ENCODE measurements at regions not wholly inside any gene's neighbourhood (a gene's known extent, or its start where the extent isn't known, plus 50 kb on each side); places are given as distances from the start of the nearest gene placed in this dataset.

DNA sequence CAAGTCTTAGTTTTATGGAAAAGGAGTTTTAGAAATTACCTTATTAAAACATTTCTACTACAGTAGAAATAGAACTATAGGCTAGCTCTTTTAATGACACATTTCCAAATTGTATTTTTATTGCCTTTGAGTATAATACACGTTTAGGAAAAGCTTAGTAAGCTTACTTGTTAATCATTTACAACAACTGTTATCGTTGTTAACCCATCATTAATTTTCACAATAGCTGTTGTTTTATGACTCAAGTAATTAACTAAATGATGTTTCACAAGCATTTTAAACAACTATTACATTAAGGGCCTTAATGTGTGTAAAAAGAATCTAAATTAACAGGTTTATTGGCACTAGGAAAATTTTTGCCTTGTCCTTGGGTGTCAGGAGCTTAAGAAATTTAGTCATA is 120.5 kb upstream of the THRB start:
- Histone ChIP-seq H3K9me3 (ENCODE audit: low read length) (no peaks in the 10 kb centered on the region), H2AFZ (ENCODE audit: low read length) (no peak overlapping the region), H3K4me1 (ENCODE audit: insufficient read depth, low read length, poor library complexity, severe bottlenecking) (no peaks in the 10 kb centered on the region), H4K20me1 (ENCODE audit: insufficient read depth, low read length) (no peaks in the 10 kb centered on the region), H3K27ac (ENCODE audit: low read depth, low read length, poor library complexity, severe bottlenecking) (no peak overlapping the region), H3K36me3 (ENCODE audit: insufficient read depth, low read length) (no peaks in the 10 kb centered on the region), H3K9me2 (ENCODE audit: insufficient read depth, low read length) (no peaks in the 10 kb centered on the region), H3K4me3 (ENCODE audit: low read depth, low read length, poor library complexity, severe bottlenecking) (no peak overlapping the region), H3K79me2 (ENCODE audit: insufficient read depth, low read depth, low read length) (no peaks in the 10 kb centered on the region), H3K4me2 (ENCODE audit: low read length) (no peak overlapping the region)
- intact Hi-C loops (cut with micrococcal nuclease; ENCODE audit: unreplicated experiment): no loop called here
- TF ChIP-seq, protein P1, sequence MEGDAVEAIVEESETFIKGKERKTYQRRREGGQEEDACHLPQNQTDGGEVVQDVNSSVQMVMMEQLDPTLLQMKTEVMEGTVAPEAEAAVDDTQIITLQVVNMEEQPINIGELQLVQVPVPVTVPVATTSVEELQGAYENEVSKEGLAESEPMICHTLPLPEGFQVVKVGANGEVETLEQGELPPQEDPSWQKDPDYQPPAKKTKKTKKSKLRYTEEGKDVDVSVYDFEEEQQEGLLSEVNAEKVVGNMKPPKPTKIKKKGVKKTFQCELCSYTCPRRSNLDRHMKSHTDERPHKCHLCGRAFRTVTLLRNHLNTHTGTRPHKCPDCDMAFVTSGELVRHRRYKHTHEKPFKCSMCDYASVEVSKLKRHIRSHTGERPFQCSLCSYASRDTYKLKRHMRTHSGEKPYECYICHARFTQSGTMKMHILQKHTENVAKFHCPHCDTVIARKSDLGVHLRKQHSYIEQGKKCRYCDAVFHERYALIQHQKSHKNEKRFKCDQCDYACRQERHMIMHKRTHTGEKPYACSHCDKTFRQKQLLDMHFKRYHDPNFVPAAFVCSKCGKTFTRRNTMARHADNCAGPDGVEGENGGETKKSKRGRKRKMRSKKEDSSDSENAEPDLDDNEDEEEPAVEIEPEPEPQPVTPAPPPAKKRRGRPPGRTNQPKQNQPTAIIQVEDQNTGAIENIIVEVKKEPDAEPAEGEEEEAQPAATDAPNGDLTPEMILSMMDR (conservative IDR thresholded peaks at IDR 0.05; ENCODE audit: low read length): no peak
- TF ChIP-seq EZH2phosphoT487 (IDR thresholded peaks at IDR 0.05; ENCODE audit: borderline replicate concordance, low read depth, low read length): no peak
- CTCF ChIA-PET (ENCODE audit: unreplicated experiment): no interaction called here
- no peak for DNase-seq (ENCODE audit: low spot score)
- no TSS peak for BruUV-seq (replicated peaks)
- POLR2A ChIA-PET: interaction anchor here (0.5 kb wide), 1 partner anchor 40 kb away, joined by 3 read pairs; no protein-coding TSS in a partner anchor

DNA sequence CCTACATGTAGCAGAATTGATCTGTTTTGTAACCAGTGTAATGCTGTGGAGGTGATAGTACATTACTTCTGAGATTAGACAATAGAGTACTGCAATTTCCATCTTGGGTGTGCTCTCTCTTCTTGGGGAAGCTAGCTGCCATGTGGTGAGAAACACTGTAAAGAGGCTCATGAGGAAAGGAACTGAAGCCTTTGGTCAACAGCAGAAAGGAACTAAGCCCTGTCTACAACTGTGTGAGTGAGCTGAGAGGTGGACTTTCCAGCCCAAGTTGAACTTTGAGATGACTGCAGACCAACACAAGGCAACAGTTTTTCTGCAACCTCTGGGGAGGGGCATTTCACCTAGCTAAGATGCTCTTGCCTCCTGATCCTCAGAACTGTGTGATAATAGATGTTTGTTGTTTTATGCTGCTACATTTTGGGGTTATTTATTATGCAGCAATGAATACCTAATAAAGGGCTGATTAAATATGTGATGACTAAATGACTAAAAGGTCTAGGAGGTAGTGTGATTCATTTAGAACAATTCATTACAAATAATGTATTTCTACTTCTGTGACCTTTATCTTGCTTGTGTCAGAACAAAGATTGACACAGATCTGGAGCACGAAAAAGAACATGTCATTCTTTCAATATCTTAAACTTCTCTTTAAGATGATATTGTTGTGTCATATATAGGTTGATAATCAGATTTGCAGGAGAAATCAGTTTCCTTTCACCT is 121.6 kb upstream of the THRB start:
- DNase-seq (ENCODE audit: low spot score): no peak
- no peaks in the 10 kb centered on the region for H3K9me3 ChIP-seq (ENCODE audit: low read length)
- no peaks in the 10 kb centered on the region for H3K4me1 ChIP-seq (ENCODE audit: insufficient read depth, low read length, poor library complexity, severe bottlenecking)
- H3K4me3 ChIP-seq (ENCODE audit: low read depth, low read length, poor library complexity, severe bottlenecking): no peak overlapping the region
- H4K20me1 ChIP-seq (ENCODE audit: insufficient read depth, low read length): no peaks in the 10 kb centered on the region
- H3K9me2 ChIP-seq (ENCODE audit: insufficient read depth, low read length): no peaks in the 10 kb centered on the region
- no peak overlapping the region for H2AFZ ChIP-seq (ENCODE audit: low read length)
- H3K4me2 ChIP-seq (ENCODE audit: low read length): no peak overlapping the region
- BruUV-seq (replicated peaks): no TSS peak
- ChIA-PET POLR2A (no interaction called here), CTCF (ENCODE audit: unreplicated experiment) (no interaction called here)
- intact Hi-C loops (cut with micrococcal nuclease; ENCODE audit: unreplicated experiment): no loop called here
- TF ChIP-seq EZH2phosphoT487 (IDR thresholded peaks at IDR 0.05; ENCODE audit: borderline replicate concordance, low read depth, low read length): no peak
- TF ChIP-seq, protein P1 (conservative IDR thresholded peaks at IDR 0.05; ENCODE audit: low read length): no peak
- no peaks in the 10 kb centered on the region for H3K79me2 ChIP-seq (ENCODE audit: insufficient read depth, low read depth, low read length)
- no peaks in the 10 kb centered on the region for H3K36me3 ChIP-seq (ENCODE audit: insufficient read depth, low read length)
- H3K27ac ChIP-seq (ENCODE audit: low read depth, low read length, poor library complexity, severe bottlenecking): no peak overlapping the region

DNA sequence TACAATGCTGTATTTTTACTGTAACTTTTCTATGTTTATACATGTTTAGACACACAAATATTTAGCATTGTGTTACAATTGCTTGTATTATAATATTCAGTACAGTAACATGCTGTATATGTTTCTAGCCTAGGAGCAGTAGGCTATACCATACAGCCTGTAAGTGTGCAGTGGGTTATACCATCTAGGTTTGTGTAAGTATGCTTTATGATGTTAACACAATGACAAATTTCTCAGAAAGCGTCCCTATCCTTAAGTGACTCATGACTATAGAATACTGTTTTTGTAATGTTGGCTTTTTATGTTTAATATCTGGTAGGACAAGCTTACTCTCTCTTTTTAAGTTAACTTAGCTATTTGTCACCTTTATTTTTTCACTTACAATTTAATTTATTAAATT is 127.5 kb upstream of the THRB start:
- H3K9me3 ChIP-seq (ENCODE audit: low read length): no peaks in the 10 kb centered on the region
- no peaks in the 10 kb centered on the region for H3K4me1 ChIP-seq (ENCODE audit: insufficient read depth, low read length, poor library complexity, severe bottlenecking)
- intact Hi-C loops (cut with micrococcal nuclease; ENCODE audit: unreplicated experiment): no loop called here
- H3K27ac ChIP-seq (ENCODE audit: low read depth, low read length, poor library complexity, severe bottlenecking): no peak overlapping the region
- H3K9me2 ChIP-seq (ENCODE audit: insufficient read depth, low read length): no peaks in the 10 kb centered on the region
- H2AFZ ChIP-seq (ENCODE audit: low read length): no peak overlapping the region
- DNase-seq (ENCODE audit: low spot score): no peak
- H4K20me1 ChIP-seq (ENCODE audit: insufficient read depth, low read length): no peaks in the 10 kb centered on the region
- no peak overlapping the region for H3K4me2 ChIP-seq (ENCODE audit: low read length)
- H3K36me3 ChIP-seq (ENCODE audit: insufficient read depth, low read length): no peaks in the 10 kb centered on the region
- POLR2A ChIA-PET: no interaction called here
- no TSS peak for BruUV-seq (replicated peaks)
- H3K4me3 ChIP-seq (ENCODE audit: low read depth, low read length, poor library complexity, severe bottlenecking): no peak overlapping the region
- TF ChIP-seq, protein P1 (conservative IDR thresholded peaks at IDR 0.05; ENCODE audit: low read length): no peak
- no peak for TF ChIP-seq EZH2phosphoT487 (IDR thresholded peaks at IDR 0.05; ENCODE audit: borderline replicate concordance, low read depth, low read length)
- no peaks in the 10 kb centered on the region for H3K79me2 ChIP-seq (ENCODE audit: insufficient read depth, low read depth, low read length)
- CTCF ChIA-PET (ENCODE audit: unreplicated experiment): no interaction called here

Data from OCI-LY7 (cell line).